Fibroblast of villous mesenchyme (primary cell): ENCODE measurements at regions not wholly inside any gene's neighbourhood (a gene's known extent, or its start where the extent isn't known, plus 50 kb on each side); places are given as distances from the start of the nearest gene placed in this dataset.

Experiments
- DNase-seq: peaks from one replicate; pipeline ENCODE4 v3.0.0-alpha.2; 2010; ENCODE audit warnings: low read depth
- H3K4me3 ChIP-seq: 2 replicates; pipeline ENCODE4 v1.5.1; 2011; ENCODE audit warnings: low read depth, mild to moderate bottlenecking, low read length
- TF ChIP-seq, protein P1 (sequence below): IDR thresholded peaks from 2 replicates; pipeline ENCODE4 v1.5.1; 2012; ENCODE audit warnings: low read depth, mild to moderate bottlenecking, low read length; ENCODE audit not compliant: insufficient read depth

DNA sequence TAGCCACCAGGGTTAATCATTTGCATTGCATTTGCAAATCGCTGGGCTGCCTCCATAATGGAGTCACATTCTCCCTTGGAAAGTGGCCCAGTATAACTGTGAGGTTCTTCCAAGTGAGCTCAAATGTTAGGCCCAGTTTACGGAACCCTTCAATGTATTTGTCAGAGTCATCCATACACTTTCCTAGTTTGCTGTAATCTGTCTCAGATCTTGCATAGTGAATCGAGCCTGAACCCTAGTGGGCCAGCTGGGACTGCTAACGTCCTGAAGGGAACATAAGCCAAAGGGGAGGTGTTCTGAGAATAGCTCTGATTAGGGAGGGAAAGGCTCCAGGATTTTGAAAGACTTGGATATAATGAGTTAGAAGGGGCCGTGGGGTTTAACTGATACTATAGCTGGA, 406.3 kb downstream of the SLC6A15 start:
- TF ChIP-seq, protein P1, sequence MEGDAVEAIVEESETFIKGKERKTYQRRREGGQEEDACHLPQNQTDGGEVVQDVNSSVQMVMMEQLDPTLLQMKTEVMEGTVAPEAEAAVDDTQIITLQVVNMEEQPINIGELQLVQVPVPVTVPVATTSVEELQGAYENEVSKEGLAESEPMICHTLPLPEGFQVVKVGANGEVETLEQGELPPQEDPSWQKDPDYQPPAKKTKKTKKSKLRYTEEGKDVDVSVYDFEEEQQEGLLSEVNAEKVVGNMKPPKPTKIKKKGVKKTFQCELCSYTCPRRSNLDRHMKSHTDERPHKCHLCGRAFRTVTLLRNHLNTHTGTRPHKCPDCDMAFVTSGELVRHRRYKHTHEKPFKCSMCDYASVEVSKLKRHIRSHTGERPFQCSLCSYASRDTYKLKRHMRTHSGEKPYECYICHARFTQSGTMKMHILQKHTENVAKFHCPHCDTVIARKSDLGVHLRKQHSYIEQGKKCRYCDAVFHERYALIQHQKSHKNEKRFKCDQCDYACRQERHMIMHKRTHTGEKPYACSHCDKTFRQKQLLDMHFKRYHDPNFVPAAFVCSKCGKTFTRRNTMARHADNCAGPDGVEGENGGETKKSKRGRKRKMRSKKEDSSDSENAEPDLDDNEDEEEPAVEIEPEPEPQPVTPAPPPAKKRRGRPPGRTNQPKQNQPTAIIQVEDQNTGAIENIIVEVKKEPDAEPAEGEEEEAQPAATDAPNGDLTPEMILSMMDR, result no peak
- no peak for DNase-seq
- no peak overlapping the region for H3K4me3 ChIP-seq

GRCh38 chr12:84502907-84503787, 409.5 kb downstream of the SLC6A15 start:
- no peak overlapping the region for H3K4me3 ChIP-seq
- peak; percentile 59 for DNase-seq
- TF ChIP-seq, protein P1, result peak; percentile 63

- no peak overlapping the region for H3K4me3 ChIP-seq
- TF ChIP-seq, protein P1, result no peak
- DNase-seq, result no peak
Observed at GRCh38 chr12:84502180-84502860, 410.3 kb downstream of the SLC6A15 start.

DNA sequence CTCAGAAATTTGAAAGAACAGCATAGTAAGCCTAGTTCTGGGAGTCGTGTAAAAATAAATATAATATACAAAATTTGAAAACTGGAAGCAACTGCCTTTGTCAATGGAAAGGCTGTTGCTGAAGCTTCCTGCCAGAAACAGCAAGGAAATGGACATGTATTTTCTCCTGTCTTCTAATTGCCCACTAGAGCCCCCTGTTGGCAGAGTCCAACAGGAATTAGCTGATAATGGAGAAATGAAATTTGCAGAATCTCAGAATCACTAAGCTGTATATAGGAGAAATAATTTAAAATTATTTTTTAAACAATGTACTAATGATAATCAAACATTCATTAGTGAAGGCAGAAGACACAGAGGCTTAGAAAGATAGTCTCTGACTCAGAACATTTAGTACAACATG, 414.8 kb downstream of the SLC6A15 start:
- peak; percentile 21 for DNase-seq
- no peak overlapping the region for H3K4me3 ChIP-seq

DNA sequence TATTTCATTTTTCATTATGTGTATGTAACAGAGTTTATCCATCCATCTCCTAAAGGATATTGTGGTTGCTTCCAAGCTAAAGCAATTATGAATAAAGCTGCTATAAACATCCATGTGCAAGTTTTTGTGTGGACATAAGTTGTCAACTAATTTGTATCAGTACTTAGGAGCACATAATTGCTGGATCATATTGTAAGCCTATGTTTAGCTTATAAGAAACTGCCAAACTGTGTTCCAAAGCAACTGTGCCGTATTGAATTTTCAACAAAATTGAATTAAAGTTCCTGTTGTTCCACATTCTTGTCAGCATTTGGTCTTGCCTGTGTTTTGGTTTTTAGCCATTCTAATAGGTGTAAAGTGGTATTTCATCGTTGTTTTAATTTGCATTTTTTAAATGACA, 416.9 kb downstream of the SLC6A15 start:
- no peak overlapping the region for H3K4me3 ChIP-seq
- TF ChIP-seq, protein P1, result no peak
- DNase-seq, result no peak

More for the DNA sequence above, 414.8 kb downstream of the SLC6A15 start:
- TF ChIP-seq, protein P1, result peak; percentile 48

- no peak overlapping the region for H3K4me3 ChIP-seq
- TF ChIP-seq, protein P1, result no peak
- no peak for DNase-seq
Observed at GRCh38 chr12:84492351-84492883, 420.2 kb downstream of the SLC6A15 start.
